PC-3 (cell line): ENCODE measurements at regions not wholly inside any gene's neighbourhood (a gene's known extent, or its start where the extent isn't known, plus 50 kb on each side); places are given as distances from the start of the nearest gene placed in this dataset.

Experiments
- ATAC-seq: fragments of 200-7000 bp; cut with Tn5 transposase; 2 replicates; pipeline ENCODE4 v1.9.1; 2020; ENCODE audit warnings: mild to moderate bottlenecking, moderate library complexity
- BruUV-seq: library from RNA; stranded (reverse); fragments of 400-500 nt; replicated peaks from 2 replicates; lab custom pipeline; 2021; lab: Mats Ljungman, UMichigan
- CTCF ChIA-PET: fragments of 300-600 bp; sonication (Branson Sonifier 250); formaldehyde crosslinking; loops from one replicate; lab custom pipeline; 2022; ENCODE audit warnings: antibody characterized with exemption; lab: Charles Lee
- POLR2A ChIA-PET: fragments of 300-600 bp; sonication (Branson Sonifier 250); formaldehyde crosslinking; loops from one replicate; lab custom pipeline; 2022; ENCODE audit warnings: antibody characterized with exemption; ENCODE audit not compliant: unreplicated experiment; lab: Charles Lee
- DNase-seq: peaks from one replicate; pipeline ENCODE4 v3.0.0-alpha.2; 2015
- H2AFZ ChIP-seq: fragments of 300-600 bp; sonication (generic); 2 replicates; pipeline ENCODE4 v1.6.0; 2016; ENCODE audit warnings: antibody characterized with exemption, low read length
- H3F3A ChIP-seq: fragments of 300-600 bp; sonication (generic); one replicate; pipeline ENCODE4 v1.6.0; 2017; ENCODE audit warnings: antibody characterized with exemption, low read length, control low read depth, mild to moderate bottlenecking; ENCODE audit not compliant: unreplicated experiment
- H3K27ac ChIP-seq: fragments of 300-600 bp; sonication (generic); 2 replicates; pipeline ENCODE4 v1.5.1; 2016; ENCODE audit warnings: mild to moderate bottlenecking, low read length
- H3K27me3 ChIP-seq: fragments of 300-600 bp; sonication (generic); 2 replicates; pipeline ENCODE4 v1.6.1; 2016; ENCODE audit warnings: low read length, mixed read lengths
- H3K36me3 ChIP-seq: fragments of 300-600 bp; sonication (generic); 2 replicates; pipeline ENCODE4 v1.6.1; 2016; ENCODE audit warnings: low read depth, mixed run types, low read length, mixed read lengths
- H3K4me1 ChIP-seq: fragments of 300-600 bp; sonication (generic); 2 replicates; pipeline ENCODE4 v1.5.1; 2016; ENCODE audit warnings: low read length; ENCODE audit not compliant: insufficient read depth
- H3K4me2 ChIP-seq: fragments of 300-600 bp; sonication (generic); 2 replicates; pipeline ENCODE4 v1.6.0; 2016; ENCODE audit warnings: low read length
- H3K4me3 ChIP-seq: fragments of 300-600 bp; sonication (generic); 2 replicates; pipeline ENCODE4 v1.5.1; 2016; ENCODE audit warnings: mild to moderate bottlenecking, low read length, mixed read lengths
- H3K79me2 ChIP-seq: fragments of 300-600 bp; sonication (generic); 2 replicates; pipeline ENCODE4 v1.6.1; 2017; ENCODE audit warnings: low read length, mixed read lengths
- H3K9ac ChIP-seq: fragments of 300-600 bp; sonication (generic); 2 replicates; pipeline ENCODE4 v1.6.0; 2016; ENCODE audit warnings: mild to moderate bottlenecking, low read length
- H3K9me2 ChIP-seq: fragments of 300-600 bp; sonication (generic); replicated peaks from 2 replicates; pipeline ENCODE4 v1.6.1; 2016; ENCODE audit warnings: mixed run types, low read length, mixed read lengths
- H3K9me3 ChIP-seq: fragments of 300-600 bp; sonication (generic); 2 replicates; pipeline ENCODE4 v1.6.1; 2016; ENCODE audit warnings: low read length, mixed read lengths
- H4K20me1 ChIP-seq: fragments of 300-600 bp; sonication (generic); 2 replicates; pipeline ENCODE4 v1.6.1; 2016; ENCODE audit warnings: low read length, mixed read lengths
- CTCF ChIP-seq: fragments of 300-600 bp; sonication (generic); conservative IDR thresholded peaks from 2 replicates; pipeline ENCODE4 v1.5.1; 2017; ENCODE audit warnings: antibody characterized with exemption, low read depth, mild to moderate bottlenecking, low read length
- EZH2 ChIP-seq: fragments of 300-600 bp; sonication (generic); IDR thresholded peaks from one replicate; pipeline ENCODE4 v1.6.1; 2017; ENCODE audit warnings: antibody characterized with exemption, mild to moderate bottlenecking, low read length; ENCODE audit not compliant: unreplicated experiment
- EZH2phosphoT487 ChIP-seq: fragments of 300-600 bp; sonication (generic); IDR thresholded peaks from 2 replicates; pipeline ENCODE4 v1.6.1; 2018; ENCODE audit warnings: mild to moderate bottlenecking, antibody characterized with exemption, low read length, borderline replicate concordance
- intact Hi-C: fragments of 100-400 bp; cut with micrococcal nuclease; formaldehyde crosslinking; loops from 2 replicates; pipeline ENCODE4 v1.9.0; 2023

- peak overlapping the region; percentile 27; the same call in 1 of the 2 replicates for H3K4me2 ChIP-seq
- DNase-seq (peak; percentile 40), ATAC-seq (peak; percentile 76)
- H3K4me3 ChIP-seq: no peak overlapping the region
- no peaks in the 10 kb centered on the region for H3K9me3 ChIP-seq
- BruUV-seq: no TSS peak
- H3K79me2 ChIP-seq: no peaks in the 10 kb centered on the region
- peak overlapping the region; percentile 17 for H3K27ac ChIP-seq
- H2AFZ ChIP-seq: no peak overlapping the region
- H3F3A ChIP-seq: no peaks in the 10 kb centered on the region
- ChIA-PET CTCF (no interaction called here), POLR2A (no interaction called here)
- no peaks in the 10 kb centered on the region for H4K20me1 ChIP-seq
- intact Hi-C loops: no loop called here
- H3K9me2 ChIP-seq: no peaks in the 10 kb centered on the region
- H3K4me1 ChIP-seq: peaks cover 34% of the 10 kb centered on the region
- no peaks in the 10 kb centered on the region for H3K27me3 ChIP-seq
- no peaks in the 10 kb centered on the region for H3K36me3 ChIP-seq
- no peak overlapping the region for H3K9ac ChIP-seq
- TF ChIP-seq CTCF: no peak
- no peak for TF ChIP-seq EZH2
- no peak for TF ChIP-seq EZH2phosphoT487
Measured at GRCh38 chr6:21769968-21770367, 176.4 kb downstream of the SOX4 start.

- no peaks in the 10 kb centered on the region for H3F3A ChIP-seq
- CTCF ChIA-PET: no interaction called here
- no peak overlapping the region for H3K4me3 ChIP-seq
- H3K9ac ChIP-seq: no peak overlapping the region
- ATAC-seq: no peak
- H3K9me2 ChIP-seq: no peaks in the 10 kb centered on the region
- H3K27me3 ChIP-seq: no peaks in the 10 kb centered on the region
- no peak overlapping the region for H2AFZ ChIP-seq
- no peaks in the 10 kb centered on the region for H3K36me3 ChIP-seq
- H4K20me1 ChIP-seq: no peaks in the 10 kb centered on the region
- POLR2A ChIA-PET: no interaction called here
- no peak overlapping the region for H3K27ac ChIP-seq
- DNase-seq: no peak
- H3K9me3 ChIP-seq: no peaks in the 10 kb centered on the region
- H3K4me1 ChIP-seq: peaks cover 30% of the 10 kb centered on the region
- no peaks in the 10 kb centered on the region for H3K79me2 ChIP-seq
- intact Hi-C loops: no loop called here
- no peak overlapping the region for H3K4me2 ChIP-seq
- TF ChIP-seq EZH2phosphoT487: no peak
- TF ChIP-seq CTCF: no peak
- no peak for TF ChIP-seq EZH2
- no TSS peak for BruUV-seq
Measured at GRCh38 chr6:21771626-21772320, 178.2 kb downstream of the SOX4 start.

- no peaks in the 10 kb centered on the region for H3K9me3 ChIP-seq
- no peak overlapping the region for H3K4me3 ChIP-seq
- H2AFZ ChIP-seq: no peak overlapping the region
- no peaks in the 10 kb centered on the region for H3K27me3 ChIP-seq
- H3K27ac ChIP-seq: no peak overlapping the region
- no peaks in the 10 kb centered on the region for H3F3A ChIP-seq
- no peaks in the 10 kb centered on the region for H3K9me2 ChIP-seq
- H3K4me1 ChIP-seq: peaks cover 30% of the 10 kb centered on the region
- POLR2A ChIA-PET: no interaction called here
- H3K4me2 ChIP-seq: no peak overlapping the region
- DNase-seq (no peak), ATAC-seq (no peak)
- CTCF ChIA-PET: no interaction called here
- no TSS peak for BruUV-seq
- no peak for TF ChIP-seq CTCF
- no peak for TF ChIP-seq EZH2phosphoT487
- TF ChIP-seq EZH2: no peak
- H3K79me2 ChIP-seq: no peaks in the 10 kb centered on the region
- no peaks in the 10 kb centered on the region for H4K20me1 ChIP-seq
- no peaks in the 10 kb centered on the region for H3K36me3 ChIP-seq
- intact Hi-C loops: no loop called here
- no peak overlapping the region for H3K9ac ChIP-seq
Measured at GRCh38 chr6:21772477-21772876, 178.9 kb downstream of the SOX4 start.
